Tibial artery (tissue), 4 donors: ENCODE measurements at regions not wholly inside any gene's neighbourhood (a gene's known extent, or its start where the extent isn't known, plus 50 kb on each side); places are given as distances from the start of the nearest gene placed in this dataset.

Experiments
- DNase-seq, 2 donors: peaks; one replicate each; pipeline ENCODE4 v3.0.0-alpha.2; 2019
- H3K27ac ChIP-seq, 2 donors: fragments of 200-600 bp; sonication (generic) in 1 of 2; 1 replicate in 1 of 2; 2 replicates in 1 of 2; pipeline ENCODE4 v1.5.1; 2018 to 2019; ENCODE audit warnings: mild to moderate bottlenecking in 1 of 2
- H3K27me3 ChIP-seq, 2 donors: fragments of 200-600 bp; sonication (generic) in 1 of 2; one replicate each; pipeline versions ENCODE4 v1.5.1 to v1.6.0; 2016 to 2019
- H3K36me3 ChIP-seq, 3 donors: fragments of 200-600 bp; sonication (generic) in 2 of 3; one replicate each; pipeline ENCODE4 v1.5.1; 2016 to 2019; ENCODE audit warnings: mild to moderate bottlenecking in 2 of 3
- H3K4me1 ChIP-seq, 4 donors: fragments of 200-600 bp; sonication (generic) in 2 of 4; 1 replicate in 3 of 4; 2 replicates in 1 of 4; pipeline ENCODE4 v1.5.1; 2016 to 2019
- H3K4me3 ChIP-seq, 2 donors: fragments of 200-600 bp; sonication (generic) in 1 of 2; 1 replicate in 1 of 2; 2 replicates in 1 of 2; pipeline ENCODE4 v1.5.1; 2018 to 2019; ENCODE audit warnings: mild to moderate bottlenecking in 2 of 2
- H3K9me3 ChIP-seq, 3 donors: fragments of 200-600 bp; sonication (generic) in 1 of 3; one replicate each; pipeline ENCODE4 v1.5.1; 2016 to 2019
- CTCF ChIP-seq, 2 experiments: fragments of 200-600 bp in 1 of 2; fragments of 450-650 bp in 1 of 2; IDR thresholded peaks; one replicate each; pipeline ENCODE4 v1.5.1; 2017 to 2019; ENCODE audit warnings: antibody characterized with exemption in 2 of 2, mild to moderate bottlenecking in 1 of 2, moderate library complexity in 1 of 2
- intact Hi-C: fragments of 100-400 bp; cut with DNase I; formaldehyde crosslinking; loops from one replicate; pipeline ENCODE4 v1.15.0; 2023; ENCODE audit warnings: low total_unique reads

GRCh38 chr6:95698271-95698670 lies 120.9 kb downstream of the MANEA start:
- no peak for TF ChIP-seq CTCF (IDR thresholded peaks at IDR 0.05)
- no peaks in the 10 kb centered on the region for H3K9me3 ChIP-seq
- no peak overlapping the region for H3K4me3 ChIP-seq
- H3K27me3 ChIP-seq: no peaks in the 10 kb centered on the region
- intact Hi-C loops: no loop called here
- no peak overlapping the region for H3K27ac ChIP-seq
- H3K4me1 ChIP-seq: no peaks in the 10 kb centered on the region
- H3K36me3 ChIP-seq: no peaks in the 10 kb centered on the region
- no peak for DNase-seq

GRCh38 chr6:95723638-95724037 lies 146.3 kb downstream of the MANEA start:
- Histone ChIP-seq H3K9me3 (peaks cover 0 to 6% (median 3%) of the 10 kb centered on the region in 3 donors), H3K4me1 (no peaks in the 10 kb centered on the region), H3K27ac (no peak overlapping the region), H3K4me3 (no peak overlapping the region), H3K27me3 (no peaks in the 10 kb centered on the region), H3K36me3 (no peaks in the 10 kb centered on the region)
- no peak for DNase-seq
- no peak for TF ChIP-seq CTCF (IDR thresholded peaks at IDR 0.05)
- intact Hi-C loops: no loop called here

GRCh38 chr6:95725344-95725743 lies 148.0 kb downstream of the MANEA start:
- intact Hi-C loops: no loop called here
- Histone ChIP-seq H3K4me1 (no peaks in the 10 kb centered on the region), H3K27ac (no peak overlapping the region), H3K36me3 (no peaks in the 10 kb centered on the region), H3K9me3 (peaks cover 0 to 3% (median 3%) of the 10 kb centered on the region in 3 donors), H3K27me3 (no peaks in the 10 kb centered on the region), H3K4me3 (no peak overlapping the region)
- DNase-seq: no peak
- no peak for TF ChIP-seq CTCF (IDR thresholded peaks at IDR 0.05)

GRCh38 chr6:95740157-95740556 lies 162.8 kb downstream of the MANEA start:
- H3K27me3 ChIP-seq: no peaks in the 10 kb centered on the region
- H3K36me3 ChIP-seq: no peaks in the 10 kb centered on the region
- H3K27ac ChIP-seq: no peak overlapping the region
- no peak overlapping the region for H3K4me3 ChIP-seq
- no peaks in the 10 kb centered on the region for H3K9me3 ChIP-seq
- intact Hi-C loops: no loop called here
- no peak for TF ChIP-seq CTCF (IDR thresholded peaks at IDR 0.05)
- no peak for DNase-seq
- no peaks in the 10 kb centered on the region for H3K4me1 ChIP-seq

- H3K4me1 ChIP-seq: no peaks in the 10 kb centered on the region
- no peaks in the 10 kb centered on the region for H3K27me3 ChIP-seq
- no peaks in the 10 kb centered on the region for H3K9me3 ChIP-seq
- H3K36me3 ChIP-seq: no peaks in the 10 kb centered on the region
- H3K4me3 ChIP-seq: no peak overlapping the region
- no peak for TF ChIP-seq CTCF (IDR thresholded peaks at IDR 0.05)
- no peak for DNase-seq
- intact Hi-C loops: no loop called here
- no peak overlapping the region for H3K27ac ChIP-seq
These were observed 163.7 kb downstream of the MANEA start for GRCh38 chr6:95741045-95741444.

- no peak overlapping the region for H3K27ac ChIP-seq
- intact Hi-C loops: no loop called here
- no peaks in the 10 kb centered on the region for H3K9me3 ChIP-seq
- no peaks in the 10 kb centered on the region for H3K27me3 ChIP-seq
- no peak overlapping the region for H3K4me3 ChIP-seq
- H3K36me3 ChIP-seq: no peaks in the 10 kb centered on the region
- no peak for DNase-seq
- no peak for TF ChIP-seq CTCF (IDR thresholded peaks at IDR 0.05)
- no peaks in the 10 kb centered on the region for H3K4me1 ChIP-seq
These were observed 165.5 kb downstream of the MANEA start for GRCh38 chr6:95742767-95743289.
